Neutrophil (primary cell): ENCODE measurements at regions not wholly inside any gene's neighbourhood (a gene's known extent, or its start where the extent isn't known, plus 50 kb on each side); places are given as distances from the start of the nearest gene placed in this dataset.
"Not testable (repeated sequence)": the region's sequence is repeated elsewhere in the genome, so short reads cannot be mapped to it uniquely, and the experiment has no call there.

Experiments used
- H3K27ac ChIP-seq: fragments of 200-600 bp; sonication (generic); 2 replicates; pipeline ENCODE4 v1.5.1; 2016; ENCODE audit warnings: mild to moderate bottlenecking, moderate library complexity
- H3K27me3 ChIP-seq: fragments of 200-600 bp; sonication (generic); 2 replicates; pipeline ENCODE4 v1.6.0; 2016; ENCODE audit warnings: mild to moderate bottlenecking
- H3K36me3 ChIP-seq: fragments of 200-600 bp; sonication (generic); 2 replicates; pipeline ENCODE4 v1.5.1; 2017
- H3K4me1 ChIP-seq, 2 experiments: fragments of 200-600 bp in 1 of 2; sonication (generic) in 1 of 2; 1 replicate in 1 of 2; 2 replicates in 1 of 2; pipeline versions ENCODE4 v1.5.1 to v1.6.1; 2013 to 2016; ENCODE audit warnings: low read depth in 1 of 2, low read length in 1 of 2, mild to moderate bottlenecking in 1 of 2, moderate library complexity in 1 of 2; ENCODE audit not compliant: control insufficient read depth in 1 of 2, insufficient read depth in 1 of 2
- H3K4me3 ChIP-seq, 2 experiments: fragments of 200-600 bp in 1 of 2; sonication (generic) in 1 of 2; 1 replicate in 1 of 2; 2 replicates in 1 of 2; pipeline ENCODE4 v1.5.1; 2013 to 2016; ENCODE audit warnings: low read depth in 1 of 2, low read length in 1 of 2, mild to moderate bottlenecking in 1 of 2, moderate library complexity in 1 of 2
- H3K9me3 ChIP-seq: fragments of 200-600 bp; sonication (generic); 2 replicates; pipeline ENCODE4 v1.5.1; 2016
- CTCF ChIP-seq: fragments of 200-600 bp; sonication (generic); IDR thresholded peaks from 2 replicates; pipeline ENCODE4 v1.5.1; 2016; ENCODE audit warnings: antibody characterized with exemption

- Histone ChIP-seq H3K9me3 (no peaks in the 10 kb centered on the region), H3K36me3 (no peaks in the 10 kb centered on the region), H3K4me1 (peaks cover 21 to 25% of the 10 kb centered on the region in 2 experiments), H3K27me3 (no peaks in the 10 kb centered on the region), H3K4me3 (peak overlapping the region; percentile 73 to 86), H3K27ac (peak overlapping the region; percentile 54)
- TF ChIP-seq CTCF, result no peak
These were observed 121.0 kb downstream of the MRPL57 start for GRCh38 chr13:21297447-21297846.

DNA sequence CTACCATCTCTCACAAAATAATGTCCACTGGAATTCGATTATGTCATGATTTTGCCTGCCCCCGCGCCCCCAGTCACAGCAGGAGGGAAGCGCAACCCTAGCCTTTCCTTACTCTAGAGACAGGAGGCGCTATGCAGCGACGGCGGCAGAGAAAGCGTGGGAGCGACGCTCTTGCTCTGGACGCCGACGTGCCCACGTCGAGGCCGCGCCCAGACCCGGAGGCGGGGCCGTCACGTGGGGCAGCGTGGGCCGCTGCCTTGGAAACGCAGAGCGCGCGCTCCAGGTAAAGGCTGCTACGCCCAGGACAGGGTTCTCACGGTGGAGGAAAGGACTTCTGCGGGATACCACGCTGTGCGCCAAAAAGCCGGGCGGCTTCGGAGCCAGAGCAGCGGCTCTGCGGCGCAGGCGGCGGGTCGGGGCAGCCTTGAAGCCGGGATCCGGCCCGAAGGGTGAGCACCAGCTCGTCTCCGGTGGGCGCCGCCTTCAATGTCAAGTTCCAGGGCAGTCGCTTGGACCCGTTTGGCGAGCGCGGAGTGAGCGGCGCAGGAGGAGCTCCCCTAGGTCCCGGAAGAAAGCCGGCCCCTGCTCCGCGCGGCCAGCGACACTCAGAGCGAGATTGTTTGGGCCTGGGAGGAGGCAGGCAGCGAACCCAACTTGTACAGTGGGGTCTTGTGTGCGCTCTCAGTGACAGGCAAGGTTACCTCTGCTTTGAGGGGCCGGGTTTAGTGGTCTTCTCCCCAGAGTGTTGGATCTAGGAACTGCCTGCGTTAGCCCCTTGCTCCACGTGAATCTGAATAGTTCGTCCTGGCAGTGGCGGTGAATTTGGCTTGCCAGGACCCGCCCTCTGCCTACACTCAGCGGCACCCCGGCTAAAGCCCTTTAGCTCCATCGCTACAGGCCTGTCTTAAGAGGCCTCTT lies 121.7 kb downstream of the MRPL57 start:
- Histone ChIP-seq H3K36me3 (no peaks in the 10 kb centered on the region), H3K27me3 (no peaks in the 10 kb centered on the region), H3K4me1 (peaks cover 21 to 25% of the 10 kb centered on the region in 2 experiments), H3K4me3 (peak overlapping the region; percentile 73 to 86), H3K9me3 (no peaks in the 10 kb centered on the region), H3K27ac (peak overlapping the region; percentile 54)
- peak; percentile 87 for TF ChIP-seq CTCF

- Histone ChIP-seq H3K4me1 (no peaks in the 10 kb centered on the region), H3K27me3 (no peaks in the 10 kb centered on the region), H3K9me3 (no peaks in the 10 kb centered on the region), H3K27ac (no peak overlapping the region), H3K4me3 (no peak overlapping the region), H3K36me3 (no peaks in the 10 kb centered on the region)
- TF ChIP-seq CTCF, result no peak
These were observed 127.8 kb downstream of the MRPL57 start for GRCh38 chr13:21304256-21304655.

DNA sequence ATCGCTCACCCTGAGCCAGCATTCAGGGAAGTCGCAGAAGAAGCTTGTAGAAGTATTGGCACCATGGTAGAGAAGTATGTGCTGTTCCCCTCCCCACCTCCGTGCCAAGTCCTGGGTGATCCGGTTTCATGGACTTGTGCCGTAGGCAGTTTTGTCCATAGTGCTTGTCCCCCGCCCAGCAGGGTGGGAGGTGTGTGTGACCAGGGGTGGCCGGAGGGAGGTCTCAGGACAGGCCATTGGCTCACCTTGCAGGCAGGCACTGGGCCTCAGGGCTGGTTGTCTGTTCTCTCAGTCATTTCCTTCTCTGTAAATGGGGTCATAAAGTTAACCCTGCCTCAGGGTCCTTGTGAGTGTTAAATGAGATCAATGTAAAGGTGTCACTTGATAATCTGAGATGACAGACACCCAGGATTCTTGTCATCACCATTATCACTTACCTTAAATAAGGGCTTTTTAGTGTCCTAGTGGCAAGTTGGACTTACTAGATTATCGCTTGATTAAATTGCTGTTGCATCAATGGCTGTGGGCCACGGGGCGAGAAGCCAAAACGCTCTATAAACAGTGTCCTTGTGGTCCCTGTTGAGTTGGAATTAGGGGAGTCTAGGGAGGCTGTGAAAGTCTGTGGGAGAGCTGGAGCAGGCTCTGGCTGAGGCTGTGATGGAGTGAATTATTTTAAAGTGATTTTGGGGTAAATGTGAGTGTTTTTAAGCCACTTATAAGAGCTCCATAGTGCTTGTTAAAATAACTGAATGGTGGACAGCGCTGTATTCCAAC lies 130.0 kb downstream of the MRPL57 start:
- H3K36me3 ChIP-seq, H3K4me3 ChIP-seq, H3K27ac ChIP-seq, H3K27me3 ChIP-seq, H3K9me3 ChIP-seq, H3K4me1 ChIP-seq: not testable (repeated sequence)

GRCh38 chr13:21307158-21307557 lies 130.7 kb downstream of the MRPL57 start:
- H3K4me3 ChIP-seq, H3K9me3 ChIP-seq, H3K27me3 ChIP-seq, H3K4me1 ChIP-seq, H3K36me3 ChIP-seq, H3K27ac ChIP-seq: not testable (repeated sequence)

GRCh38 chr13:21308906-21309305 lies 132.4 kb downstream of the MRPL57 start:
- Histone ChIP-seq H3K36me3 (no peaks in the 10 kb centered on the region), H3K4me1 (no peaks in the 10 kb centered on the region), H3K27me3 (no peaks in the 10 kb centered on the region), H3K9me3 (no peaks in the 10 kb centered on the region), H3K4me3 (no peak overlapping the region), H3K27ac (no peak overlapping the region)
- TF ChIP-seq CTCF, result no peak
